IMR-90 (cell line): ENCODE measurements at regions not wholly inside any gene's neighbourhood (a gene's known extent, or its start where the extent isn't known, plus 50 kb on each side); places are given as distances from the start of the nearest gene placed in this dataset.

ENCODE experiments used
- ATAC-seq: fragments of 200-7000 bp; cut with Tn5 transposase; 2 replicates; pipeline ENCODE4 v1.9.1; 2020; ENCODE audit warnings: low read depth, mild to moderate bottlenecking, moderate library complexity
- BruUV-seq: library from RNA; stranded (reverse); fragments of 400-500 nt; replicated peaks from 2 replicates; lab custom pipeline; 2021; lab: Mats Ljungman, UMichigan
- CTCF ChIA-PET: fragments of 300-600 bp; formaldehyde crosslinking; extraction: SDS; loops from one replicate; lab custom pipeline; 2021; ENCODE audit warnings: antibody characterized with exemption; lab: Yijun Ruan, JAX
- POLR2A ChIA-PET: fragments of 300-600 bp; sonication (Branson Sonifier 250); formaldehyde crosslinking; loops from one replicate; lab custom pipeline; 2022; ENCODE audit warnings: antibody characterized with exemption; ENCODE audit not compliant: unreplicated experiment; lab: Charles Lee
- DNase-seq: peaks from one replicate; pipeline ENCODE4 v3.0.0; 2013
- H2AFZ ChIP-seq: replicated peaks from 2 replicates; pipeline ENCODE3; 2013; ENCODE audit warnings: low read length, mild to moderate bottlenecking; ENCODE audit not compliant: poor library complexity
- H2AK5ac ChIP-seq: 2 replicates; pipeline ENCODE4 v1.6.1; 2013; ENCODE audit warnings: low read depth, low read length, inconsistent platforms
- H2AK9ac ChIP-seq: replicated peaks from 2 replicates; pipeline ENCODE3; 2013; ENCODE audit warnings: mild to moderate bottlenecking, low read depth, low read length, moderate library complexity; ENCODE audit not compliant: poor library complexity
- H2BK120ac ChIP-seq: 2 replicates; pipeline ENCODE4 v1.6.1; 2013; ENCODE audit warnings: low read depth, low read length, inconsistent platforms
- H2BK15ac ChIP-seq: 3 replicates; pipeline ENCODE4 v1.6.1; 2013; ENCODE audit warnings: low read depth, low read length, inconsistent platforms
- H2BK20ac ChIP-seq: 2 replicates; pipeline ENCODE4 v1.6.1; 2013; ENCODE audit warnings: low read depth, mild to moderate bottlenecking, inconsistent platforms, low read length, moderate library complexity
- H2BK5ac ChIP-seq: 2 replicates; pipeline ENCODE4 v1.6.1; 2013; ENCODE audit warnings: mild to moderate bottlenecking, low read depth, low read length, inconsistent platforms; ENCODE audit not compliant: poor library complexity, severe bottlenecking
- H3K14ac ChIP-seq: replicated peaks from 2 replicates; pipeline ENCODE4 v1.6.1; 2013; ENCODE audit warnings: low read depth, low read length, inconsistent platforms
- H3K18ac ChIP-seq: 2 replicates; pipeline ENCODE4 v1.6.1; 2013; ENCODE audit warnings: low read depth, low read length, control low read depth
- H3K23ac ChIP-seq: 2 replicates; pipeline ENCODE4 v1.6.1; 2013; ENCODE audit warnings: low read depth, low read length, inconsistent platforms
- H3K27ac ChIP-seq: 2 replicates; pipeline ENCODE4 v1.5.1; 2013; ENCODE audit warnings: mild to moderate bottlenecking, control low read depth, low read length; ENCODE audit not compliant: insufficient read depth
- H3K27me3 ChIP-seq: 2 replicates; pipeline ENCODE4 v1.6.1; 2013; ENCODE audit warnings: low read length; ENCODE audit not compliant: control insufficient read depth, insufficient read depth
- H3K36me3 ChIP-seq: 2 replicates; pipeline ENCODE4 v1.6.1; 2013; ENCODE audit warnings: low read length, mixed read lengths; ENCODE audit not compliant: control insufficient read depth, insufficient read depth
- H3K4ac ChIP-seq: 2 replicates; pipeline ENCODE4 v1.6.1; 2013; ENCODE audit warnings: low read depth, low read length, inconsistent platforms
- H3K4me1 ChIP-seq: 2 replicates; pipeline ENCODE4 v1.6.1; 2013; ENCODE audit warnings: low read length, mixed read lengths; ENCODE audit not compliant: control insufficient read depth, insufficient read depth
- H3K4me2 ChIP-seq: 2 replicates; pipeline ENCODE4 v1.6.1; 2013; ENCODE audit warnings: low read depth, mild to moderate bottlenecking, control low read depth, low read length, moderate library complexity
- H3K4me3 ChIP-seq: 2 replicates; pipeline ENCODE4 v1.5.1; 2013; ENCODE audit warnings: low read depth, mild to moderate bottlenecking, control low read depth, low read length, moderate library complexity; ENCODE audit not compliant: insufficient read depth
- H3K56ac ChIP-seq: 2 replicates; pipeline ENCODE4 v1.6.1; 2013; ENCODE audit warnings: low read length, inconsistent platforms; ENCODE audit not compliant: insufficient read depth; ENCODE audit errors: extremely low read depth
- H3K79me1 ChIP-seq, 2 experiments: 2 replicates each; pipeline ENCODE4 v1.6.1; 2013; ENCODE audit warnings: low read length in 2 of 2, inconsistent platforms in 1 of 2, low read depth in 1 of 2
- H3K9ac ChIP-seq: 2 replicates; pipeline ENCODE4 v1.6.1; 2013; ENCODE audit warnings: low read depth, low read length, control low read depth
- H3K9me1 ChIP-seq: 2 replicates; pipeline ENCODE4 v1.6.1; 2013; ENCODE audit warnings: low read length, inconsistent platforms; ENCODE audit not compliant: insufficient read depth
- H3K9me3 ChIP-seq: 2 replicates; pipeline ENCODE4 v1.6.1; 2013; ENCODE audit warnings: low read length; ENCODE audit not compliant: control insufficient read depth, insufficient read depth
- H4K20me1 ChIP-seq: 2 replicates; pipeline ENCODE4 v1.6.1; 2013; ENCODE audit warnings: low read length, inconsistent platforms; ENCODE audit not compliant: insufficient read depth
- H4K5ac ChIP-seq: 2 replicates; pipeline ENCODE4 v1.6.1; 2013; ENCODE audit warnings: mild to moderate bottlenecking, low read depth, low read length, control low read depth
- H4K8ac ChIP-seq, 2 experiments: 2 replicates each; pipeline ENCODE4 v1.6.1; 2013; ENCODE audit warnings: low read depth in 2 of 2, low read length in 2 of 2, control low read depth in 1 of 2, inconsistent platforms in 1 of 2
- H4K91ac ChIP-seq: 2 replicates; pipeline ENCODE4 v1.6.1; 2013; ENCODE audit warnings: low read depth, low read length, inconsistent platforms; ENCODE audit not compliant: insufficient read depth
- BHLHE40 ChIP-seq: fragments of 150-350 bp; IDR thresholded peaks from 2 replicates; pipeline ENCODE4 v1.6.1; 2016; ENCODE audit warnings: mild to moderate bottlenecking, low read depth, low read length
- CEBPB ChIP-seq: IDR thresholded peaks from 2 replicates; pipeline ENCODE4 v1.6.1; 2012; ENCODE audit warnings: low read depth, low read length, improper control_type of control experiment
- CHD1 ChIP-seq: IDR thresholded peaks from 2 replicates; pipeline ENCODE4 v1.6.1; 2012; ENCODE audit warnings: low read depth, low read length, improper control_type of control experiment
- FOS ChIP-seq: fragments of 150-350 bp; IDR thresholded peaks from 2 replicates; pipeline ENCODE4 v1.6.1; 2016; ENCODE audit warnings: low read depth, low read length
- MAFK ChIP-seq: IDR thresholded peaks from 2 replicates; pipeline ENCODE4 v1.6.1; 2012; ENCODE audit warnings: low read depth, low read length, improper control_type of control experiment
- MAZ ChIP-seq: IDR thresholded peaks from 2 replicates; pipeline ENCODE4 v1.6.1; 2012; ENCODE audit warnings: low read depth, mild to moderate bottlenecking, low read length, improper control_type of control experiment, moderate library complexity, borderline replicate concordance
- MXI1 ChIP-seq: IDR thresholded peaks from 2 replicates; pipeline ENCODE4 v1.6.1; 2012; ENCODE audit warnings: low read depth, mild to moderate bottlenecking, low read length, moderate library complexity, borderline replicate concordance
- NFE2L2 ChIP-seq: fragments of 150-350 bp; IDR thresholded peaks from 2 replicates; pipeline ENCODE4 v1.6.1; 2016; ENCODE audit warnings: low read depth, mild to moderate bottlenecking, low read length
- POLR2A ChIP-seq: IDR thresholded peaks from 2 replicates; pipeline ENCODE4 v1.6.1; 2012; ENCODE audit warnings: mild to moderate bottlenecking, low read depth, low read length
- RAD21 ChIP-seq: IDR thresholded peaks from 2 replicates; pipeline ENCODE4 v1.6.1; 2012; ENCODE audit warnings: low read length, improper control_type of control experiment
- RCOR1 ChIP-seq: IDR thresholded peaks from 2 replicates; pipeline ENCODE4 v1.6.1; 2012; ENCODE audit warnings: mild to moderate bottlenecking, low read length, improper control_type of control experiment; ENCODE audit not compliant: insufficient replicate concordance
- RFX5 ChIP-seq: IDR thresholded peaks from 2 replicates; pipeline ENCODE4 v1.8.0; 2012; ENCODE audit warnings: low read depth, mild to moderate bottlenecking, low read length, moderate library complexity
- SMC3 ChIP-seq: fragments of 150-350 bp; IDR thresholded peaks from 2 replicates; pipeline ENCODE4 v1.6.1; 2016; ENCODE audit warnings: low read depth, mild to moderate bottlenecking, antibody characterized with exemption, low read length, moderate library complexity
- WGBS, 2 experiments: methylation state at CpG; one replicate each; pipeline versions ENCODE4 v1.1.5 to v1.1.7; 2013; ENCODE audit warnings: missing lambda C conversion rate in 2 of 2; ENCODE audit not compliant: insufficient read length in 1 of 2; ENCODE audit errors: extremely low coverage in 2 of 2; 5-methylcytosine and 5-hydroxymethylcytosine counted together
- dilution Hi-C: fragments of 300-500 bp; cut with HindIII; formaldehyde crosslinking; loops from one replicate; pipeline ENCODE4 v1.14.3; 2018; ENCODE audit warnings: low sequenced_read_pairs; ENCODE audit not compliant: unreplicated experiment
- in situ Hi-C: fragments of 300-500 bp; cut with MboI; formaldehyde crosslinking; loops from 3 replicates; pipeline ENCODE4 v1.14.3; 2019; ENCODE audit warnings: low sequenced_read_pairs, inconsistent platforms, mixed read lengths
- intact Hi-C: fragments of 100-400 bp; cut with micrococcal nuclease; formaldehyde crosslinking; loops from 2 replicates; pipeline ENCODE4 v1.10.0; 2022
- TF ChIP-seq, protein P1 (sequence below): conservative IDR thresholded peaks from 2 replicates; pipeline ENCODE4 v1.5.1; 2012; ENCODE audit warnings: mild to moderate bottlenecking, low read depth, low read length, improper control_type of control experiment
- TF ChIP-seq, protein P2 (sequence below): fragments of 150-350 bp; IDR thresholded peaks from 2 replicates; pipeline ENCODE4 v1.6.1; 2017; ENCODE audit warnings: mild to moderate bottlenecking, antibody characterized with exemption, low read length, low read depth
- TF ChIP-seq, protein P3 (sequence below): fragments of 150-350 bp; IDR thresholded peaks from 2 replicates; pipeline ENCODE4 v1.6.1; 2016; ENCODE audit warnings: low read depth, mild to moderate bottlenecking, low read length, moderate library complexity, borderline replicate concordance

DNA sequence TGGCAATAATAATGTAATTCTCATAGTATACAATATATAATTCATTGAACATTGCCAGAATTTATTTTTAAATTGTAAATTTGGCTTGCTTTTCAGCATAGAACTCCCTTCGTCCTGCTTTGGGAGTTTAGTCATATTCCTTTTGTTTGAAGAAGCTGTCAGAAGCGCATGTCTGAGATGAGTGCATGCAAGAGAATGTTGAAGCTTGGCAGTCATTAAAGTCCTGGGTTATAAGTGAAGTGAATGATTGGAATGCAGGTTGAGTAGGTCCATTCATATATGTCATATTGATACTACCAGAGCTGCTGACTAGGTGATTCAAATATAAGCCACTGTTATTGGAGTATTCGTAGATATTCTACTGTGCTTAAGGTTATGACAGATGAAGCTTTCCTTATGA, 243.6 kb upstream of the MDFIC2 start:
- no peak overlapping the region for H3K14ac ChIP-seq
- no TSS peak for BruUV-seq
- no peak overlapping the region for H3K23ac ChIP-seq
- no peak overlapping the region for H2BK15ac ChIP-seq
- ChIA-PET POLR2A (no interaction called here), CTCF (no interaction called here)
- H2BK5ac ChIP-seq: no peak overlapping the region
- no peaks in the 10 kb centered on the region for H3K4me1 ChIP-seq
- H4K20me1 ChIP-seq: no peaks in the 10 kb centered on the region
- H3K56ac ChIP-seq: no peak overlapping the region
- DNase-seq: peak; percentile 69
- no peak overlapping the region for H4K5ac ChIP-seq
- H3K9ac ChIP-seq: no peak overlapping the region
- no peak overlapping the region for H3K4me2 ChIP-seq
- WGBS, 2 experiments: no CpG with 5 or more reads among the region's 3 CpGs
- H4K8ac ChIP-seq: no peak overlapping the region
- no peak overlapping the region for H3K4me3 ChIP-seq
- no peak overlapping the region for H2BK120ac ChIP-seq
- intact Hi-C loops (loop anchor here (10.0 kb wide), 1 partner anchor 409 kb away; no protein-coding TSS in a partner anchor), dilution Hi-C loops (no loop called here), in situ Hi-C loops (no loop called here)
- ATAC-seq: no peak; the same call in 1 of the 2 replicates
- no peak overlapping the region for H2BK20ac ChIP-seq
- no peak overlapping the region for H2AFZ ChIP-seq
- no peak overlapping the region for H2AK5ac ChIP-seq
- H3K18ac ChIP-seq: no peak overlapping the region
- 0 out of 2 replicates have a peak, but pooled peaks cover 4% of the 10 kb centered on the region for H3K9me1 ChIP-seq
- no peak overlapping the region for H3K27ac ChIP-seq
- H3K79me1 ChIP-seq: no peaks in the 10 kb centered on the region
- peaks cover 5% of the 10 kb centered on the region for H3K27me3 ChIP-seq
- no peaks in the 10 kb centered on the region for H3K9me3 ChIP-seq
- TF ChIP-seq RFX5: no peak
- no peak for TF ChIP-seq POLR2A
- TF ChIP-seq, protein P1, sequence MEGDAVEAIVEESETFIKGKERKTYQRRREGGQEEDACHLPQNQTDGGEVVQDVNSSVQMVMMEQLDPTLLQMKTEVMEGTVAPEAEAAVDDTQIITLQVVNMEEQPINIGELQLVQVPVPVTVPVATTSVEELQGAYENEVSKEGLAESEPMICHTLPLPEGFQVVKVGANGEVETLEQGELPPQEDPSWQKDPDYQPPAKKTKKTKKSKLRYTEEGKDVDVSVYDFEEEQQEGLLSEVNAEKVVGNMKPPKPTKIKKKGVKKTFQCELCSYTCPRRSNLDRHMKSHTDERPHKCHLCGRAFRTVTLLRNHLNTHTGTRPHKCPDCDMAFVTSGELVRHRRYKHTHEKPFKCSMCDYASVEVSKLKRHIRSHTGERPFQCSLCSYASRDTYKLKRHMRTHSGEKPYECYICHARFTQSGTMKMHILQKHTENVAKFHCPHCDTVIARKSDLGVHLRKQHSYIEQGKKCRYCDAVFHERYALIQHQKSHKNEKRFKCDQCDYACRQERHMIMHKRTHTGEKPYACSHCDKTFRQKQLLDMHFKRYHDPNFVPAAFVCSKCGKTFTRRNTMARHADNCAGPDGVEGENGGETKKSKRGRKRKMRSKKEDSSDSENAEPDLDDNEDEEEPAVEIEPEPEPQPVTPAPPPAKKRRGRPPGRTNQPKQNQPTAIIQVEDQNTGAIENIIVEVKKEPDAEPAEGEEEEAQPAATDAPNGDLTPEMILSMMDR: no peak
- TF ChIP-seq FOS: no peak
- no peak for TF ChIP-seq MAZ
- TF ChIP-seq MAFK: no peak
- no peak for TF ChIP-seq CHD1
- no peak for TF ChIP-seq RCOR1
- no peak for TF ChIP-seq RAD21
- no peak for TF ChIP-seq NFE2L2
- TF ChIP-seq MXI1: no peak
- TF ChIP-seq, protein P2, sequence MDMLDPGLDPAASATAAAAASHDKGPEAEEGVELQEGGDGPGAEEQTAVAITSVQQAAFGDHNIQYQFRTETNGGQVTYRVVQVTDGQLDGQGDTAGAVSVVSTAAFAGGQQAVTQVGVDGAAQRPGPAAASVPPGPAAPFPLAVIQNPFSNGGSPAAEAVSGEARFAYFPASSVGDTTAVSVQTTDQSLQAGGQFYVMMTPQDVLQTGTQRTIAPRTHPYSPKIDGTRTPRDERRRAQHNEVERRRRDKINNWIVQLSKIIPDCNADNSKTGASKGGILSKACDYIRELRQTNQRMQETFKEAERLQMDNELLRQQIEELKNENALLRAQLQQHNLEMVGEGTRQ: no peak
- TF ChIP-seq, protein P3, sequence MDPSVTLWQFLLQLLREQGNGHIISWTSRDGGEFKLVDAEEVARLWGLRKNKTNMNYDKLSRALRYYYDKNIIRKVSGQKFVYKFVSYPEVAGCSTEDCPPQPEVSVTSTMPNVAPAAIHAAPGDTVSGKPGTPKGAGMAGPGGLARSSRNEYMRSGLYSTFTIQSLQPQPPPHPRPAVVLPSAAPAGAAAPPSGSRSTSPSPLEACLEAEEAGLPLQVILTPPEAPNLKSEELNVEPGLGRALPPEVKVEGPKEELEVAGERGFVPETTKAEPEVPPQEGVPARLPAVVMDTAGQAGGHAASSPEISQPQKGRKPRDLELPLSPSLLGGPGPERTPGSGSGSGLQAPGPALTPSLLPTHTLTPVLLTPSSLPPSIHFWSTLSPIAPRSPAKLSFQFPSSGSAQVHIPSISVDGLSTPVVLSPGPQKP: no peak
- no peak for TF ChIP-seq SMC3
- TF ChIP-seq BHLHE40: no peak
- no peak for TF ChIP-seq CEBPB
- no peak overlapping the region for H4K91ac ChIP-seq
- no peaks in the 10 kb centered on the region for H3K36me3 ChIP-seq
- no peak overlapping the region for H3K4ac ChIP-seq
- H2AK9ac ChIP-seq: no peak overlapping the region
